DOHH2 (cell line): ENCODE measurements at regions not wholly inside any gene's neighbourhood (a gene's known extent, or its start where the extent isn't known, plus 50 kb on each side); places are given as distances from the start of the nearest gene placed in this dataset.

Source experiments
- H3F3A ChIP-seq: fragments of 200-600 bp; sonication (generic), shearing (Covaris generic); 2 replicates; pipeline ENCODE4 v1.6.0; 2016; ENCODE audit warnings: antibody characterized with exemption, mild to moderate bottlenecking; ENCODE audit not compliant: control insufficient read depth, insufficient read depth
- H3K27ac ChIP-seq: fragments of 200-600 bp; sonication (generic); 2 replicates; pipeline ENCODE4 v1.5.1; 2014; ENCODE audit warnings: low read depth, mild to moderate bottlenecking, low read length, moderate library complexity
- H3K27me3 ChIP-seq: fragments of 200-600 bp; sonication (generic); 2 replicates; pipeline ENCODE4 v1.6.1; 2014; ENCODE audit warnings: mild to moderate bottlenecking, low read length, mixed read lengths; ENCODE audit not compliant: control insufficient read depth
- H3K36me3 ChIP-seq: fragments of 200-600 bp; sonication (generic); 2 replicates; pipeline ENCODE4 v1.6.1; 2014; ENCODE audit warnings: mild to moderate bottlenecking, low read length, moderate library complexity, mixed read lengths; ENCODE audit not compliant: control insufficient read depth
- H3K4me1 ChIP-seq: fragments of 200-600 bp; sonication (generic); 2 replicates; pipeline ENCODE4 v1.6.1; 2014; ENCODE audit warnings: mild to moderate bottlenecking, low read length, mixed read lengths; ENCODE audit not compliant: control insufficient read depth
- H3K4me2 ChIP-seq: fragments of 200-600 bp; sonication (generic); 2 replicates; pipeline ENCODE4 v1.6.0; 2014; ENCODE audit warnings: mild to moderate bottlenecking, low read length, moderate library complexity
- H3K4me3 ChIP-seq: fragments of 200-600 bp; sonication (generic); 2 replicates; pipeline ENCODE4 v1.5.1; 2014; ENCODE audit warnings: mild to moderate bottlenecking, low read length, mixed read lengths
- H3K79me2 ChIP-seq: fragments of 200-600 bp; sonication (generic); 2 replicates; pipeline ENCODE4 v1.6.1; 2014; ENCODE audit warnings: mild to moderate bottlenecking, low read length, mixed read lengths; ENCODE audit not compliant: control insufficient read depth
- H3K9me2 ChIP-seq: fragments of 200-600 bp; sonication (generic); replicated peaks from 2 replicates; pipeline ENCODE4 v1.6.1; 2014; ENCODE audit warnings: mild to moderate bottlenecking, low read length, mixed read lengths; ENCODE audit not compliant: control insufficient read depth
- H3K9me3 ChIP-seq: fragments of 200-600 bp; sonication (generic); 2 replicates; pipeline ENCODE4 v1.6.1; 2014; ENCODE audit warnings: antibody characterized with exemption, low read length, mixed read lengths; ENCODE audit not compliant: control insufficient read depth, insufficient read depth
- H4K20me1 ChIP-seq: fragments of 200-600 bp; sonication (generic); 2 replicates; pipeline ENCODE4 v1.6.0; 2014; ENCODE audit warnings: low read depth, mild to moderate bottlenecking, antibody characterized with exemption, low read length, moderate library complexity; ENCODE audit not compliant: control insufficient read depth, insufficient read depth
- EZH2phosphoT487 ChIP-seq: fragments of 200-600 bp; sonication (generic); IDR thresholded peaks from 2 replicates; pipeline ENCODE4 v1.6.1; 2017; ENCODE audit warnings: borderline replicate concordance, mild to moderate bottlenecking, antibody characterized with exemption, low read length, moderate library complexity, mixed read lengths
- TF ChIP-seq, protein P1 (sequence below): fragments of 200-600 bp; sonication (generic); IDR thresholded peaks from one replicate; pipeline ENCODE4 v1.5.1; 2014; ENCODE audit warnings: antibody characterized with exemption, mild to moderate bottlenecking, low read depth, low read length; ENCODE audit not compliant: poor library complexity, severe bottlenecking

DNA sequence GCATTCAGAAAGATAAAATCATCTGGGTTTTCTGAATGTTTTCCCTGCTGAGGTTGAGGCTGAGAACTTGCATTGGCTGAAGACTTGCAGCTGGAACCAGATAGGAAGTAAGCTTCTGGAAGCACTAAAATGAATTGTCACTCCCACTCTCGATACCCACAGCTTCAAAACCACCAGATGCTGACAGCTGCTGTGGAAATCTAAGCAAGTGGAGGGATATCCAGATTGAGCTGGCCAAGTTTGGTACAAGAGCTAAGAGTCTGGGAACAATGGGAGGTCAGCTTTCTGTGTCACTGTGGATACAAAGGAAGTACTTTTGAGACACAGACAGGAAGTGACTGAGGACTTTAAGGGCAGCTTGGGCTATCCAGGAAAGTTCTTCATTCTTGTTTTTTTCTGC lies 51.3 kb upstream of the CD44 start:
- Histone ChIP-seq H3K9me3 (peaks cover 3% of the 10 kb centered on the region; the same call in 1 of the 2 replicates), H4K20me1 (no peaks in the 10 kb centered on the region)

GRCh38 chr11:35088226-35088625 lies 50.7 kb upstream of the CD44 start:
- Histone ChIP-seq H3K9me2 (no peaks in the 10 kb centered on the region), H3K9me3 (peaks cover 3% of the 10 kb centered on the region; the same call in 1 of the 2 replicates), H4K20me1 (no peaks in the 10 kb centered on the region), H3K4me2 (peak overlapping the region; percentile 79; the same call in 1 of the 2 replicates), H3K79me2 (no peaks in the 10 kb centered on the region), H3K4me3 (peak overlapping the region; percentile 61), H3K27ac (no peak overlapping the region), H3F3A (no peaks in the 10 kb centered on the region), H3K27me3 (no peaks in the 10 kb centered on the region), H3K4me1 (peaks cover 41% of the 10 kb centered on the region), H3K36me3 (no peaks in the 10 kb centered on the region)
- TF ChIP-seq, protein P1, sequence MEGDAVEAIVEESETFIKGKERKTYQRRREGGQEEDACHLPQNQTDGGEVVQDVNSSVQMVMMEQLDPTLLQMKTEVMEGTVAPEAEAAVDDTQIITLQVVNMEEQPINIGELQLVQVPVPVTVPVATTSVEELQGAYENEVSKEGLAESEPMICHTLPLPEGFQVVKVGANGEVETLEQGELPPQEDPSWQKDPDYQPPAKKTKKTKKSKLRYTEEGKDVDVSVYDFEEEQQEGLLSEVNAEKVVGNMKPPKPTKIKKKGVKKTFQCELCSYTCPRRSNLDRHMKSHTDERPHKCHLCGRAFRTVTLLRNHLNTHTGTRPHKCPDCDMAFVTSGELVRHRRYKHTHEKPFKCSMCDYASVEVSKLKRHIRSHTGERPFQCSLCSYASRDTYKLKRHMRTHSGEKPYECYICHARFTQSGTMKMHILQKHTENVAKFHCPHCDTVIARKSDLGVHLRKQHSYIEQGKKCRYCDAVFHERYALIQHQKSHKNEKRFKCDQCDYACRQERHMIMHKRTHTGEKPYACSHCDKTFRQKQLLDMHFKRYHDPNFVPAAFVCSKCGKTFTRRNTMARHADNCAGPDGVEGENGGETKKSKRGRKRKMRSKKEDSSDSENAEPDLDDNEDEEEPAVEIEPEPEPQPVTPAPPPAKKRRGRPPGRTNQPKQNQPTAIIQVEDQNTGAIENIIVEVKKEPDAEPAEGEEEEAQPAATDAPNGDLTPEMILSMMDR = no peak
- no peak for TF ChIP-seq EZH2phosphoT487

More for the DNA sequence above, 51.3 kb upstream of the CD44 start:
- Histone ChIP-seq H3K4me1 (peaks cover 47% of the 10 kb centered on the region), H3F3A (no peaks in the 10 kb centered on the region), H3K27ac (no peak overlapping the region), H3K36me3 (no peaks in the 10 kb centered on the region), H3K79me2 (no peaks in the 10 kb centered on the region), H3K9me2 (no peaks in the 10 kb centered on the region), H3K27me3 (no peaks in the 10 kb centered on the region), H3K4me2 (peak overlapping the region; percentile 17; the same call in 1 of the 2 replicates), H3K4me3 (no peak overlapping the region)
- TF ChIP-seq EZH2phosphoT487 = no peak
- TF ChIP-seq, protein P1 = no peak

DNA sequence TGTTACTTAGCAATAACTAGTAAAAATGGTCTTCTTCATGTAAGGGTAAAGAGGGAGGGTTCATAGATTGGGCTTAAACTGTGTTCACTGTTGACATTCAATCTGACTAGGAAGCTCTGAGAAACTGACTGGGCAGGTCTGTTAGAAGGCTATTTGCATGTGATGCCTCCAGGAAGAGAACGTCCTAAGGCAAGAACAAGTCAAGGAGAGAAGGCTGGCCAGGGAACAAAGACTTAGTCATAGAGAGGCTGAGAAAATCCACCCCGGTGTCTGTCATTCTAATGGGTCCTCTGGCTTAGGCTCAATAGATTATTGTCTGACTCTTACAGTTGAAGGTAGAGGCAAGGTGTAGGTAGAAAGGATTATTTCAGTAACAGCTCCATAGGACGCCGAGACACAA lies 50.3 kb upstream of the CD44 start:
- Histone ChIP-seq H3K27ac (no peak overlapping the region), H3K27me3 (no peaks in the 10 kb centered on the region), H3K36me3 (no peaks in the 10 kb centered on the region), H3K4me3 (peak overlapping the region; percentile 61), H3K4me1 (peaks cover 38% of the 10 kb centered on the region), H3K9me2 (no peaks in the 10 kb centered on the region), H3K4me2 (peak overlapping the region; percentile 79), H3K79me2 (no peaks in the 10 kb centered on the region), H3F3A (no peaks in the 10 kb centered on the region), H3K9me3 (peaks cover 3% of the 10 kb centered on the region; the same call in 1 of the 2 replicates), H4K20me1 (no peaks in the 10 kb centered on the region)
- TF ChIP-seq, protein P1 = no peak
- TF ChIP-seq EZH2phosphoT487 = no peak
